ENCODE measurements at regions not wholly inside any gene's neighbourhood (a gene's known extent, or its start where the extent isn't known, plus 50 kb on each side); places are given as distances from the start of the nearest gene placed in this dataset.
"Not testable (repeated sequence)": the region's sequence is repeated elsewhere in the genome, so short reads cannot be mapped to it uniquely, and the experiment has no call there.

DNA sequence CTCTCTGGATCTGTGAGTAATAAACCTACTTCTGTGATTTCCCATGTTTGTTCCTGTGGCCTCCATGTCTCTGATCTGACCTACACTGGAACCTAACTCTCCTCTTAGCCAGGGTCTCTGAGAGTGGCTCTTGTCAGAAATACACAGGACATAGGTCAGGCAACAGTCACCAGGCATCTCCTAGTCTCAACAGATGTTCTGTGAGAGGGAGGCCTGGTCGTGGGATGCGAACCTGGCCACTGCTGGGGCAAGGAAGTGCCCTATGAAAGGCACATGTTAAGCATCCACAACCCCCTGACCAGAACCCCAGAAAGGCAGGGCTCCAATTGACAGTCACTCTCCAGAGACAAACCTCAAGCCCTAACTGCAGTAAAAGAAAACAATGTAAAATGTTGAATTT is 2771.5 kb downstream of the RPIA start:
- not testable (repeated sequence) for H3K27ac Mint-ChIP-seq (ENCODE audit: unreplicated experiment); DNase-seq (ENCODE audit: low read depth); H3K79me2 ChIP-seq (ENCODE audit: insufficient read depth, low read length)

DNA sequence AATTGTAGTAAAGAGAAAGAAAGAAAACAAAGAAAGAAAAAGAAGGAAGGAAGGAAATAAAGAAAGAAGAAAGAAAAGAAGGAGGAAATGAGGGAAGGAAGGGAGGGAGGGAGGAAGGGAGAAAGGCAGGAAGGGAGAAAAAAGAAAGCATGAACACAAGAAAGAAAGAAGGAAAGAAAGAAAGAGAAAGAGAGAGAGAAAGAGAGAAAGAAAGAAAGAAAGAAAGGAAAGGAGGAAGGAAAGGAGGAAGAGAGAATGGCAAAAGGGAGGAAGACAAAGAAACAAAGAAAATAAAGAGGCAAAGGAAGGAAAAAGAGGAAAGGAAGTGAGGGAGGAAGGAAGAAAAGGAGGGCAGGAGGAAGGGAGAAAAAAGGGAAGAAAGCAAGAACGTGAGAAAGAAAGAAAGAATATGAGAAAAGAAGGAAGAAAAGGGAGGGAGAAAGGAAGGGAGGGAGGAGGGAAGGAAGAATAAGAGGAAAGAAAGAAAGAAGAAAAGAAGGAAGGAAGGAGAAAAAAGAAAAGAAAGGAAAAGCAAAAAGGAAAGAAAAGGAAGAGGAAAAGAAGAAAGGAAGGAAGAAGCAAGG is 2775.4 kb downstream of the RPIA start:
- not testable (repeated sequence) for H3K79me2 ChIP-seq (ENCODE audit: insufficient read depth, low read length)

More for the DNA sequence above, 2771.5 kb downstream of the RPIA start:
- not testable (repeated sequence) for H3K27me3 Mint-ChIP-seq (ENCODE audit: low read depth, unreplicated experiment); H3K9me3 ChIP-seq (ENCODE audit: insufficient read depth, low read depth, low read length); H3K36me3 ChIP-seq (ENCODE audit: insufficient read depth, low read length); H3K27ac ChIP-seq (ENCODE audit: low read depth, low read length); H3K4me3 Mint-ChIP-seq (ENCODE audit: unreplicated experiment); H3K4me2 ChIP-seq (ENCODE audit: low read length); H3K27me3 ChIP-seq (ENCODE audit: insufficient read depth, low read length); H3K4me3 ChIP-seq (ENCODE audit: insufficient read depth, low read depth, low read length); H3K4me1 ChIP-seq (ENCODE audit: insufficient read depth, low read length); H2AFZ ChIP-seq (ENCODE audit: low read depth, low read length); H3K9ac ChIP-seq (ENCODE audit: low read length); FAIRE-seq; H3K9me3 Mint-ChIP-seq (ENCODE audit: unreplicated experiment); H3K36me3 Mint-ChIP-seq (ENCODE audit: low read depth, unreplicated experiment); H4K20me1 ChIP-seq (ENCODE audit: insufficient read depth, low read length); H3K4me1 Mint-ChIP-seq (ENCODE audit: low read depth, unreplicated experiment)

DNA sequence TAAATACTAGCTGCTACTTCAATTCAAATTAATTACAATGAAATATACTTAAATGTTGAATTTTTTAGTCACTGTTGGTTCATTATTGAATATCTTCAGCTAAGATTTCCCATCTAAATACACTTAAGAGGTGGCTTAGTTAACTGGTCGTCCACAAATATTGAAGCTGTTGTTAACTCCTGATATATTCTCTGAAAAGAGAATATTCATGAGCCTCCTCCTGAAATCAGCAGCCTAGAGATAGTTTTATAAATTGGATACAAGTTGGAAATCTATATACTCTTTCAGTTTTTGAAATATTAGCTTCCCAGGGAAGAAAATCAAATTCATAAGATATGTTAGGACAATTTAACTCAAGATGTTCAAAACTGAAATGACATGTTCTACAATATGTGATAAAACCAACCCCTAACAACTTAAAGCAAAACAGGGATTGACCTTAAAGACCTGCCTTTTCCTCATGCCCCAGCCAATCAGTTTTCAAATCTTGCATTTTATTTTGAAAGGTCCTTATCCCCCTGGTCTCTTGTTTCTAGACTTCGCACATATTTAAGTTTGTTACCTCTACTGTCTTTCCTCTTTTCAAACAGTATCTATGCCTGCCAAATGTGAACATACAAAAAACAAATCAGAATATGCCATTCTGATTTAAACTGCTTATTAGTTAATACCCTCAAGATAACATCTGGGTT is 2784.9 kb downstream of the RPIA start:
- not testable (repeated sequence) for H3K9me3 Mint-ChIP-seq (ENCODE audit: unreplicated experiment); H4K20me1 ChIP-seq (ENCODE audit: insufficient read depth, low read length); H3K27ac Mint-ChIP-seq (ENCODE audit: unreplicated experiment); H3K27ac ChIP-seq (ENCODE audit: low read depth, low read length); H3K9ac ChIP-seq (ENCODE audit: low read length); H3K4me3 ChIP-seq (ENCODE audit: insufficient read depth, low read depth, low read length); DNase-seq (ENCODE audit: low read depth); H2AFZ ChIP-seq (ENCODE audit: low read depth, low read length); H3K9me3 ChIP-seq (ENCODE audit: insufficient read depth, low read depth, low read length); H3K79me2 ChIP-seq (ENCODE audit: insufficient read depth, low read length); H3K36me3 Mint-ChIP-seq (ENCODE audit: low read depth, unreplicated experiment); H3K27me3 ChIP-seq (ENCODE audit: insufficient read depth, low read length); FAIRE-seq; H3K4me1 Mint-ChIP-seq (ENCODE audit: low read depth, unreplicated experiment); H3K4me1 ChIP-seq (ENCODE audit: insufficient read depth, low read length); H3K36me3 ChIP-seq (ENCODE audit: insufficient read depth, low read length); H3K4me2 ChIP-seq (ENCODE audit: low read length); H3K27me3 Mint-ChIP-seq (ENCODE audit: low read depth, unreplicated experiment)
- peak; percentile 34 for TF ChIP-seq EZH2 (IDR thresholded peaks at IDR 0.05; ENCODE audit: insufficient read depth, low read length)
- peak overlapping the region; percentile 79 for H3K4me3 Mint-ChIP-seq (ENCODE audit: unreplicated experiment)

More for the DNA sequence above, 2775.4 kb downstream of the RPIA start:
- H3K4me3 ChIP-seq (ENCODE audit: insufficient read depth, low read depth, low read length); H3K9ac ChIP-seq (ENCODE audit: low read length); DNase-seq (ENCODE audit: low read depth); H3K27me3 Mint-ChIP-seq (ENCODE audit: low read depth, unreplicated experiment); H3K27ac ChIP-seq (ENCODE audit: low read depth, low read length); H3K4me3 Mint-ChIP-seq (ENCODE audit: unreplicated experiment); H3K36me3 ChIP-seq (ENCODE audit: insufficient read depth, low read length); H2AFZ ChIP-seq (ENCODE audit: low read depth, low read length); H3K36me3 Mint-ChIP-seq (ENCODE audit: low read depth, unreplicated experiment); H4K20me1 ChIP-seq (ENCODE audit: insufficient read depth, low read length); H3K9me3 Mint-ChIP-seq (ENCODE audit: unreplicated experiment); FAIRE-seq; H3K27ac Mint-ChIP-seq (ENCODE audit: unreplicated experiment); H3K4me2 ChIP-seq (ENCODE audit: low read length); H3K9me3 ChIP-seq (ENCODE audit: insufficient read depth, low read depth, low read length); H3K4me1 ChIP-seq (ENCODE audit: insufficient read depth, low read length); H3K4me1 Mint-ChIP-seq (ENCODE audit: low read depth, unreplicated experiment); H3K27me3 ChIP-seq (ENCODE audit: insufficient read depth, low read length): not testable (repeated sequence)

DNA sequence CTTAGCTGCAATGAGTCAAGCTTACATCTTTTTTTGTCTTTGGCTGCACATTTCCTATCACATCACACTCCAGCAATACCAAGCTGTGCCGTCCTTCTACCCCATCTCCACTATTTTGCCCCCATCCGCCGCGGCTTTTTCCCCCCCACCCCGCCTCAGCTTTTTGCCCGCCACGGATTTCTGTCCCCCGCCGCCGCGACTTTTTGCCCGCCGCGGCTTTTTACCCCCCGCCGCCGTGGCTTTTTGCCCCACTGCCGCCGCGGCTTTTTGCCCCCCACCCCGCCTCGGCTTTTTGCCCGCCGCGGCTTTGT is 2785.4 kb downstream of the RPIA start:
- H3K27ac ChIP-seq (ENCODE audit: low read depth, low read length); H3K27ac Mint-ChIP-seq (ENCODE audit: unreplicated experiment); DNase-seq (ENCODE audit: low read depth): not testable (repeated sequence)

DNA sequence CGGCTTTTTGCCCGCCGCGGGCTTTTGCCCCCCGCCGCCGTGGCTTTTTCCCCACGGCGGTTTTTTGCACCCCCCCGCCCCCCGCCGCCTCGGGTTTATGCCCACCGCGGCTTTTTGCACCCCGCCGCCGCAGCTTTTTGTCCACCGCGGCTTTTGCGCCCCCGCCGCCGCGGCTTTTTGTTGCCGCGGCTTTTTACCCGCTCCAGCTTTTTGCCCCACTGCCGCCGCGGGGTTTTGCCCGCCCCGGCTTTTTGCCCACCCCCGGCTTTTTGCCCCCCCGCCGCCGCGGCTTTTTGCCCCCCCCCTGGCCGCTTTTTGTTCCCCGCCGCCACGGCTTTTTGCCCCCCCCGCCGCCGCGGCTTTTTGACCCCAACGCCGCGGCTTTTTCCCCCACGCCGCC is 2785.8 kb downstream of the RPIA start:
- peak overlapping the region; percentile 73 for H3K4me2 ChIP-seq (ENCODE audit: low read length)
- not testable (repeated sequence) for H3K9me3 Mint-ChIP-seq (ENCODE audit: unreplicated experiment); DNase-seq (ENCODE audit: low read depth); H3K27me3 ChIP-seq (ENCODE audit: insufficient read depth, low read length); H3K4me3 ChIP-seq (ENCODE audit: insufficient read depth, low read depth, low read length); H3K36me3 ChIP-seq (ENCODE audit: insufficient read depth, low read length); H3K27ac ChIP-seq (ENCODE audit: low read depth, low read length); H3K27me3 Mint-ChIP-seq (ENCODE audit: low read depth, unreplicated experiment); H3K9ac ChIP-seq (ENCODE audit: low read length); H3K4me1 Mint-ChIP-seq (ENCODE audit: low read depth, unreplicated experiment); H3K79me2 ChIP-seq (ENCODE audit: insufficient read depth, low read length); H4K20me1 ChIP-seq (ENCODE audit: insufficient read depth, low read length); H3K4me1 ChIP-seq (ENCODE audit: insufficient read depth, low read length); H2AFZ ChIP-seq (ENCODE audit: low read depth, low read length); H3K4me3 Mint-ChIP-seq (ENCODE audit: unreplicated experiment); H3K27ac Mint-ChIP-seq (ENCODE audit: unreplicated experiment); FAIRE-seq; H3K36me3 Mint-ChIP-seq (ENCODE audit: low read depth, unreplicated experiment); H3K9me3 ChIP-seq (ENCODE audit: insufficient read depth, low read depth, low read length)

More for the DNA sequence above, 2785.4 kb downstream of the RPIA start:
- not testable (repeated sequence) for H3K36me3 ChIP-seq (ENCODE audit: insufficient read depth, low read length); H3K27me3 ChIP-seq (ENCODE audit: insufficient read depth, low read length); H3K4me3 ChIP-seq (ENCODE audit: insufficient read depth, low read depth, low read length); H3K4me1 ChIP-seq (ENCODE audit: insufficient read depth, low read length); H3K4me1 Mint-ChIP-seq (ENCODE audit: low read depth, unreplicated experiment); H2AFZ ChIP-seq (ENCODE audit: low read depth, low read length); H3K79me2 ChIP-seq (ENCODE audit: insufficient read depth, low read length); H3K36me3 Mint-ChIP-seq (ENCODE audit: low read depth, unreplicated experiment); H3K27me3 Mint-ChIP-seq (ENCODE audit: low read depth, unreplicated experiment); FAIRE-seq; H3K4me2 ChIP-seq (ENCODE audit: low read length); H3K9me3 Mint-ChIP-seq (ENCODE audit: unreplicated experiment); H3K9me3 ChIP-seq (ENCODE audit: insufficient read depth, low read depth, low read length); H4K20me1 ChIP-seq (ENCODE audit: insufficient read depth, low read length); H3K9ac ChIP-seq (ENCODE audit: low read length)
- H3K4me3 Mint-ChIP-seq (ENCODE audit: unreplicated experiment) = peak overlapping the region; percentile 79
